GM21786 (cell line): ENCODE measurements at regions not wholly inside any gene's neighbourhood (a gene's known extent, or its start where the extent isn't known, plus 50 kb on each side); places are given as distances from the start of the nearest gene placed in this dataset.
"Not testable (repeated sequence)": the region's sequence is repeated elsewhere in the genome, so short reads cannot be mapped to it uniquely, and the experiment has no call there.

ENCODE experiments used
- ATAC-seq: cut with Tn5 transposase; IDR thresholded peaks from one replicate; pipeline ENCODE4 v1.9.1; 2021; ENCODE audit not compliant: unreplicated experiment

GRCh38 chr20:18876394-18876793 lies 62.8 kb downstream of the SCP2D1 start:
- ATAC-seq, result not testable (repeated sequence)

- no peak for ATAC-seq
Observed at GRCh38 chr20:18879262-18879661, 65.7 kb downstream of the SCP2D1 start.

GRCh38 chr20:18886756-18887155 lies 73.2 kb downstream of the SCP2D1 start:
- no peak for ATAC-seq

GRCh38 chr20:18901980-18902737 lies 88.6 kb downstream of the SCP2D1 start:
- no peak for ATAC-seq

GRCh38 chr20:18904192-18904591 lies 90.6 kb downstream of the SCP2D1 start:
- no peak for ATAC-seq

- no peak for ATAC-seq
Observed at GRCh38 chr20:18904624-18905023, 91.0 kb downstream of the SCP2D1 start.

- no peak for ATAC-seq
Observed at GRCh38 chr20:18906046-18906445, 92.5 kb downstream of the SCP2D1 start.

GRCh38 chr20:18907353-18907752 lies 93.8 kb downstream of the SCP2D1 start:
- no peak for ATAC-seq

- ATAC-seq, result no peak
Observed at GRCh38 chr20:18908109-18908508, 94.5 kb downstream of the SCP2D1 start.

- no peak for ATAC-seq
Observed at GRCh38 chr20:18909254-18909653, 95.7 kb downstream of the SCP2D1 start.

- ATAC-seq, result no peak
Observed at GRCh38 chr20:18913701-18914100, 100.1 kb downstream of the SCP2D1 start.

- no peak for ATAC-seq
Observed at GRCh38 chr20:18914796-18915195, 101.2 kb downstream of the SCP2D1 start.

GRCh38 chr20:18916886-18917750 lies 103.5 kb downstream of the SCP2D1 start:
- ATAC-seq, result no peak

- no peak for ATAC-seq
Observed at GRCh38 chr20:18919996-18920395, 106.4 kb downstream of the SCP2D1 start.

GRCh38 chr20:18921291-18921690 lies 107.7 kb downstream of the SCP2D1 start:
- no peak for ATAC-seq

GRCh38 chr20:18922251-18922650 lies 108.7 kb downstream of the SCP2D1 start:
- no peak for ATAC-seq

- ATAC-seq, result no peak
Observed at GRCh38 chr20:18922898-18923297, 109.3 kb downstream of the SCP2D1 start.

GRCh38 chr20:18926965-18927364 lies 113.4 kb downstream of the SCP2D1 start:
- ATAC-seq, result no peak

- no peak for ATAC-seq
Observed at GRCh38 chr20:18928626-18929025, 115.0 kb downstream of the SCP2D1 start.

GRCh38 chr20:18929800-18930199 lies 116.2 kb downstream of the SCP2D1 start:
- ATAC-seq, result no peak

- ATAC-seq, result no peak
Observed at GRCh38 chr20:18943542-18943941, 130.0 kb downstream of the SCP2D1 start.

- no peak for ATAC-seq
Observed at GRCh38 chr20:18956890-18957289, 143.3 kb downstream of the SCP2D1 start.
